T-helper 1 cell treated with Interleukin-12 subunit alpha and Interleukin-12 subunit beta and Interleukin-4 antibody, amounts not matched to agents 30 μg/mL and 1 μg/mL, for 36 hours (primary cell): ENCODE measurements at regions not wholly inside any gene's neighbourhood (a gene's known extent, or its start where the extent isn't known, plus 50 kb on each side); places are given as distances from the start of the nearest gene placed in this dataset.
"Not testable (repeated sequence)": the region's sequence is repeated elsewhere in the genome, so short reads cannot be mapped to it uniquely, and the experiment has no call there.

Experiments used
- H3K27ac Mint-ChIP-seq: one replicate; pipeline ENCODE4 v1.8.0; 2021; ENCODE audit warnings: mild to moderate bottlenecking, mixed read lengths
- H3K27me3 Mint-ChIP-seq: one replicate; pipeline ENCODE4 v1.8.0; 2021; ENCODE audit warnings: low read depth, mixed read lengths
- H3K36me3 Mint-ChIP-seq: one replicate; pipeline ENCODE4 v1.8.0; 2021; ENCODE audit warnings: low read depth, mixed read lengths
- H3K4me1 Mint-ChIP-seq: one replicate; pipeline ENCODE4 v1.8.0; 2021; ENCODE audit warnings: low read depth, mixed read lengths
- H3K4me3 Mint-ChIP-seq: one replicate; pipeline ENCODE4 v1.8.0; 2021; ENCODE audit warnings: mild to moderate bottlenecking, moderate library complexity, mixed read lengths
- H3K9me3 Mint-ChIP-seq: one replicate; pipeline ENCODE4 v1.8.0; 2021; ENCODE audit warnings: mixed read lengths

GRCh38 chr22:22161924-22162851, 82.4 kb upstream of the VPREB1 start:
- H3K36me3 Mint-ChIP-seq: no peaks in the 10 kb centered on the region
- peaks cover 14% of the 10 kb centered on the region for H3K27me3 Mint-ChIP-seq
- no peak overlapping the region for H3K4me3 Mint-ChIP-seq
- no peaks in the 10 kb centered on the region for H3K4me1 Mint-ChIP-seq
- no peaks in the 10 kb centered on the region for H3K9me3 Mint-ChIP-seq
- no peak overlapping the region for H3K27ac Mint-ChIP-seq

GRCh38 chr22:22160768-22161167, 83.8 kb upstream of the VPREB1 start:
- H3K4me1 Mint-ChIP-seq, H3K4me3 Mint-ChIP-seq, H3K9me3 Mint-ChIP-seq, H3K36me3 Mint-ChIP-seq, H3K27ac Mint-ChIP-seq: not testable (repeated sequence)
- H3K27me3 Mint-ChIP-seq: peaks cover 14% of the 10 kb centered on the region

- Mint-ChIP-seq H3K4me1 (peaks cover 6% of the 10 kb centered on the region), H3K27ac (no peak overlapping the region), H3K36me3 (no peaks in the 10 kb centered on the region), H3K4me3 (no peak overlapping the region), H3K27me3 (peaks cover 23% of the 10 kb centered on the region), H3K9me3 (no peaks in the 10 kb centered on the region)
These were observed 85.2 kb upstream of the VPREB1 start for GRCh38 chr22:22159384-22159783.

GRCh38 chr22:22158965-22159364, 85.6 kb upstream of the VPREB1 start:
- no peak overlapping the region for H3K27ac Mint-ChIP-seq
- H3K36me3 Mint-ChIP-seq: no peaks in the 10 kb centered on the region
- H3K9me3 Mint-ChIP-seq: no peaks in the 10 kb centered on the region

GRCh38 chr22:22158207-22158816, 86.3 kb upstream of the VPREB1 start:
- no peaks in the 10 kb centered on the region for H3K9me3 Mint-ChIP-seq
- no peaks in the 10 kb centered on the region for H3K36me3 Mint-ChIP-seq
- H3K27ac Mint-ChIP-seq: no peak overlapping the region
- peaks cover 23% of the 10 kb centered on the region for H3K27me3 Mint-ChIP-seq
- peaks cover 6% of the 10 kb centered on the region for H3K4me1 Mint-ChIP-seq
- no peak overlapping the region for H3K4me3 Mint-ChIP-seq

More at GRCh38 chr22:22158965-22159364, 85.6 kb upstream of the VPREB1 start:
- Mint-ChIP-seq H3K27me3 (peaks cover 23% of the 10 kb centered on the region), H3K4me1 (peaks cover 6% of the 10 kb centered on the region), H3K4me3 (no peak overlapping the region)

GRCh38 chr22:22157348-22157725, 87.2 kb upstream of the VPREB1 start:
- peaks cover 24% of the 10 kb centered on the region for H3K27me3 Mint-ChIP-seq
- no peak overlapping the region for H3K27ac Mint-ChIP-seq
- no peaks in the 10 kb centered on the region for H3K36me3 Mint-ChIP-seq
- H3K4me1 Mint-ChIP-seq: peaks cover 6% of the 10 kb centered on the region
- no peak overlapping the region for H3K4me3 Mint-ChIP-seq
- H3K9me3 Mint-ChIP-seq: no peaks in the 10 kb centered on the region

GRCh38 chr22:22156716-22157347, 87.8 kb upstream of the VPREB1 start:
- H3K36me3 Mint-ChIP-seq: no peaks in the 10 kb centered on the region
- peaks cover 6% of the 10 kb centered on the region for H3K4me1 Mint-ChIP-seq
- H3K27me3 Mint-ChIP-seq: peaks cover 26% of the 10 kb centered on the region
- no peak overlapping the region for H3K4me3 Mint-ChIP-seq
- no peaks in the 10 kb centered on the region for H3K9me3 Mint-ChIP-seq
- peak overlapping the region; percentile 58 for H3K27ac Mint-ChIP-seq

GRCh38 chr22:22156348-22156715, 88.3 kb upstream of the VPREB1 start:
- Mint-ChIP-seq H3K27ac (no peak overlapping the region), H3K27me3 (peaks cover 31% of the 10 kb centered on the region), H3K36me3 (no peaks in the 10 kb centered on the region), H3K4me3 (no peak overlapping the region), H3K4me1 (peaks cover 6% of the 10 kb centered on the region), H3K9me3 (no peaks in the 10 kb centered on the region)

GRCh38 chr22:22155607-22156006, 89.0 kb upstream of the VPREB1 start:
- H3K4me3 Mint-ChIP-seq: no peak overlapping the region
- peaks cover 35% of the 10 kb centered on the region for H3K27me3 Mint-ChIP-seq
- no peak overlapping the region for H3K27ac Mint-ChIP-seq

GRCh38 chr22:22155146-22155545, 89.4 kb upstream of the VPREB1 start:
- H3K9me3 Mint-ChIP-seq: no peaks in the 10 kb centered on the region
- H3K36me3 Mint-ChIP-seq: no peaks in the 10 kb centered on the region
- H3K4me3 Mint-ChIP-seq: no peak overlapping the region
- peaks cover 40% of the 10 kb centered on the region for H3K27me3 Mint-ChIP-seq
- H3K4me1 Mint-ChIP-seq: peaks cover 6% of the 10 kb centered on the region
- H3K27ac Mint-ChIP-seq: no peak overlapping the region

More at GRCh38 chr22:22155607-22156006, 89.0 kb upstream of the VPREB1 start:
- Mint-ChIP-seq H3K36me3 (no peaks in the 10 kb centered on the region), H3K4me1 (peaks cover 6% of the 10 kb centered on the region), H3K9me3 (no peaks in the 10 kb centered on the region)

GRCh38 chr22:22154040-22154439, 90.5 kb upstream of the VPREB1 start:
- peaks cover 44% of the 10 kb centered on the region for H3K27me3 Mint-ChIP-seq
- no peak overlapping the region for H3K4me3 Mint-ChIP-seq
- no peaks in the 10 kb centered on the region for H3K36me3 Mint-ChIP-seq
- H3K9me3 Mint-ChIP-seq: no peaks in the 10 kb centered on the region
- H3K27ac Mint-ChIP-seq: no peak overlapping the region
- peaks cover 6% of the 10 kb centered on the region for H3K4me1 Mint-ChIP-seq

- no peaks in the 10 kb centered on the region for H3K9me3 Mint-ChIP-seq
- no peaks in the 10 kb centered on the region for H3K36me3 Mint-ChIP-seq
- H3K27ac Mint-ChIP-seq: no peak overlapping the region
- H3K4me1 Mint-ChIP-seq: no peaks in the 10 kb centered on the region
- no peak overlapping the region for H3K4me3 Mint-ChIP-seq
- peaks cover 58% of the 10 kb centered on the region for H3K27me3 Mint-ChIP-seq
These were observed 93.3 kb upstream of the VPREB1 start for GRCh38 chr22:22151308-22151707.

GRCh38 chr22:22150457-22150856, 94.1 kb upstream of the VPREB1 start:
- Mint-ChIP-seq H3K4me1 (no peaks in the 10 kb centered on the region), H3K27me3 (peaks cover 58% of the 10 kb centered on the region)

GRCh38 chr22:22148905-22149304, 95.7 kb upstream of the VPREB1 start:
- Mint-ChIP-seq H3K27ac (no peak overlapping the region), H3K4me3 (no peak overlapping the region), H3K27me3 (peaks cover 52% of the 10 kb centered on the region), H3K36me3 (no peaks in the 10 kb centered on the region), H3K9me3 (no peaks in the 10 kb centered on the region), H3K4me1 (no peaks in the 10 kb centered on the region)

More at GRCh38 chr22:22150457-22150856, 94.1 kb upstream of the VPREB1 start:
- H3K4me3 Mint-ChIP-seq: no peak overlapping the region
- H3K36me3 Mint-ChIP-seq: no peaks in the 10 kb centered on the region
- H3K9me3 Mint-ChIP-seq: no peaks in the 10 kb centered on the region
- no peak overlapping the region for H3K27ac Mint-ChIP-seq

GRCh38 chr22:22144858-22145257, 99.7 kb upstream of the VPREB1 start:
- no peaks in the 10 kb centered on the region for H3K36me3 Mint-ChIP-seq
- no peaks in the 10 kb centered on the region for H3K4me1 Mint-ChIP-seq
- H3K27me3 Mint-ChIP-seq: peaks cover 61% of the 10 kb centered on the region
- H3K4me3 Mint-ChIP-seq: no peak overlapping the region
- H3K27ac Mint-ChIP-seq: no peak overlapping the region
- no peaks in the 10 kb centered on the region for H3K9me3 Mint-ChIP-seq
